GM13976 (cell line): ENCODE measurements at regions not wholly inside any gene's neighbourhood (a gene's known extent, or its start where the extent isn't known, plus 50 kb on each side); places are given as distances from the start of the nearest gene placed in this dataset.

ENCODE experiments used
- DNase-seq: peaks from one replicate; pipeline ENCODE4 v3.0.0; 2012; ENCODE audit warnings: low spot score
- CTCF ChIP-seq: IDR thresholded peaks from 2 replicates; pipeline ENCODE4 v1.5.1; 2012; ENCODE audit warnings: borderline replicate concordance, mild to moderate bottlenecking; ENCODE audit not compliant: insufficient read depth; ENCODE audit errors: extremely low read depth, missing control alignments, control extremely low read depth
- in situ Hi-C: fragments of 300-500 bp; cut with MboI; formaldehyde crosslinking; loops from one replicate; pipeline ENCODE4 v1.12.0; 2022; ENCODE audit warnings: low sequenced_read_pairs, mixed read lengths, inconsistent platforms; ENCODE audit not compliant: unreplicated experiment

DNA sequence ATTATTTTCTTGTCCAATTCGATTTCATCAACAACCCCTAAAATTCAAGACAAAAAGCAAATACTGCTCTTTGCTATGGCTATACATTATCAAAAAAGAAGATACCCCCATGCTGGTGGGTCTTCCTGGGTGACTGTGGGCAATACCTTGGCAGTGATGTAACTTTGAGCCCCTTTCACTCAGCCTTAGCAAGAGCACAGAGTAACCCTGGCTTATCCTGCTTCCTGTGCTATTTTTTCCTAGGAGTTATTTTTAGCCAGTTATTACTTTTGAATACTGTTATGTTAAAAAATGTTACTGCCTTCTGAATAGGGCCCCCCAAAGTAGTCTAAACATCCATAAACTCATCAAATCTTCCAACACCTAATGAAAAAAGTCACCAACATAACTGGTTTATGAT is 145.6 kb upstream of the TSLP start:
- in situ Hi-C loops = no loop called here
- TF ChIP-seq CTCF = no peak
- no peak for DNase-seq

DNA sequence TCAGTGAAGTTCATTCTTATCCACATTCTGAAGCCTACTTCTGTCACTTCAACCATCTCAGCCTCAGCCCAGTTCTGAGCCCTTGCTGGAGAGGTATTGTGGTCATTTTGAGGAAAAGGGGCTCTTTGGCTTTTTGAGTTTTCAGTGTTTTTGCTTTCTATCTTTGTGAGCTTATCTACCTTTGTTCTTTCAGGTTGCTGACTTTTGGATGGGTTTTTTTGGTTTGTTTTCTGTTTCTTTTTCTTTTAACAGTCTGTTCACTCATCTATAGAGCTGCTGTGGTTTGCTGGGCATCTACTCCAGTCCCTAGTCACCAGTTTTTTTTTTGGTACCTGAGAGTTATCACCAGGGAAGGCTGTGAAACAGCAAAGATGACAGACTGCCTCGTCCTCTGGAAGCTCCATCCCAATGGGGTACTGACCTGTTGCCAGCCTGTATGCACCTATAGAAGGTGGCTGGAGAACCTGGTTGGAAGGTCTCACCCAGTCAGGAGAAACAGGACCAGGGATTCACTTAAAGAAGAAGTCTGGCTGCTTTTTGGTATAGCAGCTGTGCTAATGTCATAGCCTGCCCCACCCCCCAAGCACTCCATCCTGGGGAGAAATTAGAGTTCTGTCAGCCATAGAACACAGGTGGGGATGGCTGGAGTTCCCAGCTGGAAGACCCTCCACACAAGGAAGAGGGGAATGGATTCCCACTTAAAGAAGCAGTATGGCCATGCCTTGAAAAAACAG is 138.6 kb upstream of the TSLP start:
- DNase-seq = no peak
- no peak for TF ChIP-seq CTCF
- in situ Hi-C loops = no loop called here

- in situ Hi-C loops = no loop called here
- TF ChIP-seq CTCF = no peak
- no peak for DNase-seq
Measured at GRCh38 chr5:110940136-110940535, 131.4 kb upstream of the TSLP start.

- no peak for TF ChIP-seq CTCF
- DNase-seq = no peak
- in situ Hi-C loops = no loop called here
Measured at GRCh38 chr5:110945874-110946436, 125.6 kb upstream of the TSLP start.

DNA sequence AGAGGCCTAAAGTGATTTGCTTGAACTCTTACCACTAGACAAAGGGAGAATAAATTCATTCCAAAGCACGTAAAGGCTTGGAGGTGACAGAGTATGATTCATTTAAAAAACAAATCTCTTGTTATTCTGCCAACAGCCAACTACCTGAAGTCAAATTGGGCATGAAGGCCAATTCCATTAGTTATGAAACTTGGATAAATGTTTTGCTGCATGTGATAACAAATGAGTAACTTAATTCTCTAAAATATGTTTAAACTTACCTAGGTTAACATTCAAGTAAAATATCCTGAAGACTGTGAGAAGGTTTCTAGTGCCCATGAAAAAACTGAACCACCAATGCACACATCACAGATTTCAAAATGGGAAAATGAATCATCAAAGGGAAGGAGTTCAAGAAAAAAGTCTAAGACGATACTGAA is 120.1 kb upstream of the TSLP start:
- no peak for TF ChIP-seq CTCF
- in situ Hi-C loops = no loop called here
- no peak for DNase-seq

DNA sequence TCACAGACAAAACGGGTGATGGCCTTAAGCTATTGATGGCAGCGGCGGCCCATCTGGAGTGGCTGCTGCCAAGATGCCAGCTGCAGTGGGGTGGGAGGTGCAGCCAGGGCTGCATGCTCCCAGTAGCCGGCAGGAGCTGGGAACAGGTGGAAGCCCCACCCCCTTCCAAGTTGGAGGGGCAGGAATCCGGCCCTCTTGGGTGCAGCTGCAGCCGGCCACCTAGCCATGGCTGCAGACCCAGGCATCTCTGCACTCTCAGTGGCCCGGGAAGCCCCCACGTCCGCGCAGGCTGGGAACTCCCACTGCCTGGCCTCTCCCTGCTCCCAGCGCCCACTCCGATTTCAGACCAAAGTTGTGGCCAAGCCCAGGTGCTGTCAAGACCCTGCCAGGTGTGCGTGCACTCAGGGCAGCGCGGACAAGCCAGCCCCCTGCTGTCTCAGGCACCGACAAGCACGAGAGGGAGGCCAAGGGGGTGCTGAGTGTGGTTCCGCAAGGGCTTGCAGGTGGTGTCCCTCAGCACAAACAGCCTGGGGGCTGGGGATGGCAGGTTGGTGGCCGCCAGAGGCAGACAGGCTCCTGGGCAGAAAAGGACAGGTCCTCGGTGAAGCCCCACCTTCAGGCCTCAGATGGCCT is 115.1 kb upstream of the TSLP start:
- no peak for DNase-seq
- in situ Hi-C loops = no loop called here
- no peak for TF ChIP-seq CTCF
